Tibial nerve (tissue), 3 donors: ENCODE measurements at regions not wholly inside any gene's neighbourhood (a gene's known extent, or its start where the extent isn't known, plus 50 kb on each side); places are given as distances from the start of the nearest gene placed in this dataset.

Experiments used
- POLR2A ChIP-seq, 2 donors: fragments of 450-650 bp; IDR thresholded peaks; one replicate each; pipeline ENCODE4 v1.6.1; 2017; ENCODE audit warnings: antibody characterized with exemption in 2 of 2, mild to moderate bottlenecking in 2 of 2, moderate library complexity in 2 of 2
- TF ChIP-seq, protein P1 (sequence below), 5 experiments: fragments of 200-600 bp in 3 of 5; fragments of 450-650 bp in 2 of 5; sonication (generic) in 3 of 5; IDR thresholded peaks; one replicate each; pipeline ENCODE4 v1.5.1; 2016 to 2019; ENCODE audit warnings: antibody characterized with exemption in 5 of 5, mild to moderate bottlenecking in 3 of 5, moderate library complexity in 2 of 5

DNA sequence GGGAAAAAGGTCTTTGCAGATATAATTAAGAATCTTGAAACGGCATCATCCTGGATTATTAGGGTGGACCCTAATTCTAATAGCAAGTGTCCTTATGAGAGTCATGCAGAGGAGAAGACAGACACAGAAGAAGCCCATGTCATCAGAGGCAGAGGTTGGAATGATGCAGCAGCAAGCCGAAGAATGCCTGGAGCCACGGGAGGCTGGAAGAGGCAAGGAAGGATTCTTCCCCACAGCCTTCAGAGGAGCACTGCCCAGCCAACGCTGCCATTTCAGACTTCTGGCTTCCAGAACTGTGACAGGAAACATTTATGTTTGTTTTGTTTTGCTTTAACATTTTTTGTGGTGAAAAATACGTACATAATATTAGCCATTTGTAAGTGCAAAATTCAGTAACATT is 72.3 kb downstream of the MCFD2 start:
- no peak for TF ChIP-seq POLR2A (IDR thresholded peaks at IDR 0.05)
- TF ChIP-seq, protein P1, sequence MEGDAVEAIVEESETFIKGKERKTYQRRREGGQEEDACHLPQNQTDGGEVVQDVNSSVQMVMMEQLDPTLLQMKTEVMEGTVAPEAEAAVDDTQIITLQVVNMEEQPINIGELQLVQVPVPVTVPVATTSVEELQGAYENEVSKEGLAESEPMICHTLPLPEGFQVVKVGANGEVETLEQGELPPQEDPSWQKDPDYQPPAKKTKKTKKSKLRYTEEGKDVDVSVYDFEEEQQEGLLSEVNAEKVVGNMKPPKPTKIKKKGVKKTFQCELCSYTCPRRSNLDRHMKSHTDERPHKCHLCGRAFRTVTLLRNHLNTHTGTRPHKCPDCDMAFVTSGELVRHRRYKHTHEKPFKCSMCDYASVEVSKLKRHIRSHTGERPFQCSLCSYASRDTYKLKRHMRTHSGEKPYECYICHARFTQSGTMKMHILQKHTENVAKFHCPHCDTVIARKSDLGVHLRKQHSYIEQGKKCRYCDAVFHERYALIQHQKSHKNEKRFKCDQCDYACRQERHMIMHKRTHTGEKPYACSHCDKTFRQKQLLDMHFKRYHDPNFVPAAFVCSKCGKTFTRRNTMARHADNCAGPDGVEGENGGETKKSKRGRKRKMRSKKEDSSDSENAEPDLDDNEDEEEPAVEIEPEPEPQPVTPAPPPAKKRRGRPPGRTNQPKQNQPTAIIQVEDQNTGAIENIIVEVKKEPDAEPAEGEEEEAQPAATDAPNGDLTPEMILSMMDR (IDR thresholded peaks at IDR 0.05), result no peak
